A673 (cell line): ENCODE measurements at regions not wholly inside any gene's neighbourhood (a gene's known extent, or its start where the extent isn't known, plus 50 kb on each side); places are given as distances from the start of the nearest gene placed in this dataset.

ENCODE experiments used
- CTCF ChIP-seq: fragments of 300-800, 200-600 bp; sonication (generic); conservative IDR thresholded peaks from 2 replicates; pipeline ENCODE4 v1.5.1; 2017; ENCODE audit warnings: low read depth, mild to moderate bottlenecking, antibody characterized with exemption, low read length, moderate library complexity, mixed read lengths
- EZH2 ChIP-seq: fragments of 200-600 bp; sonication (generic); IDR thresholded peaks from 2 replicates; pipeline ENCODE4 v1.6.1; 2017; ENCODE audit warnings: borderline replicate concordance, low read depth, mild to moderate bottlenecking, mixed read lengths, antibody characterized with exemption, low read length; ENCODE audit not compliant: poor library complexity, severe bottlenecking

DNA sequence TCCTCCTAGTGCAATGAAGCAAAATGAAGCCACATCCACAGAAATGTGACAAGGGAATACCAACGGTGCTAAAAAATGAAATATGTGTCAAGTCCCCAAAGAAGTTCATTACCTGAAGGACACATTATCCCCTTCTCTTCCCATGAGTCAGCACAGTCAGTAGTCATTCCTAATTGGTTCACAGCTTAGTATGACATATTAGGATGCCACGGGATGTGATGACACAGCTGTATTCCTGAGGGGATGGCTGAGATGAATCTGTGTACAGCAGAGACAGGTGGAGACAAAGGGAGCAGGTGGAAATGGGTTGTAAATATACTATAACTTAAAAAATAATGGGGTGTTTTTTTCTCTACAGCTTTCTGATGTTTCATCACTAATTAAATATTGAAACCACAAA is 273.4 kb downstream of the ARRDC4 start:
- no peak for TF ChIP-seq CTCF
- no peak for TF ChIP-seq EZH2
